ENCODE measurements at regions not wholly inside any gene's neighbourhood (a gene's known extent, or its start where the extent isn't known, plus 50 kb on each side); places are given as distances from the start of the nearest gene placed in this dataset.

GRCh38 chr5:65078331-65078730 is 309.6 kb downstream of the CWC27 start:
- no peak overlapping the region for H3K4me3 ChIP-seq (ENCODE audit: low read depth, low read length)
- TF ChIP-seq, protein P1, sequence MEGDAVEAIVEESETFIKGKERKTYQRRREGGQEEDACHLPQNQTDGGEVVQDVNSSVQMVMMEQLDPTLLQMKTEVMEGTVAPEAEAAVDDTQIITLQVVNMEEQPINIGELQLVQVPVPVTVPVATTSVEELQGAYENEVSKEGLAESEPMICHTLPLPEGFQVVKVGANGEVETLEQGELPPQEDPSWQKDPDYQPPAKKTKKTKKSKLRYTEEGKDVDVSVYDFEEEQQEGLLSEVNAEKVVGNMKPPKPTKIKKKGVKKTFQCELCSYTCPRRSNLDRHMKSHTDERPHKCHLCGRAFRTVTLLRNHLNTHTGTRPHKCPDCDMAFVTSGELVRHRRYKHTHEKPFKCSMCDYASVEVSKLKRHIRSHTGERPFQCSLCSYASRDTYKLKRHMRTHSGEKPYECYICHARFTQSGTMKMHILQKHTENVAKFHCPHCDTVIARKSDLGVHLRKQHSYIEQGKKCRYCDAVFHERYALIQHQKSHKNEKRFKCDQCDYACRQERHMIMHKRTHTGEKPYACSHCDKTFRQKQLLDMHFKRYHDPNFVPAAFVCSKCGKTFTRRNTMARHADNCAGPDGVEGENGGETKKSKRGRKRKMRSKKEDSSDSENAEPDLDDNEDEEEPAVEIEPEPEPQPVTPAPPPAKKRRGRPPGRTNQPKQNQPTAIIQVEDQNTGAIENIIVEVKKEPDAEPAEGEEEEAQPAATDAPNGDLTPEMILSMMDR (IDR thresholded peaks at IDR 0.05; ENCODE audit: control insufficient read depth, extremely low read depth, insufficient read depth), result no peak
- no peak for DNase-seq (ENCODE audit: low read depth)

DNA sequence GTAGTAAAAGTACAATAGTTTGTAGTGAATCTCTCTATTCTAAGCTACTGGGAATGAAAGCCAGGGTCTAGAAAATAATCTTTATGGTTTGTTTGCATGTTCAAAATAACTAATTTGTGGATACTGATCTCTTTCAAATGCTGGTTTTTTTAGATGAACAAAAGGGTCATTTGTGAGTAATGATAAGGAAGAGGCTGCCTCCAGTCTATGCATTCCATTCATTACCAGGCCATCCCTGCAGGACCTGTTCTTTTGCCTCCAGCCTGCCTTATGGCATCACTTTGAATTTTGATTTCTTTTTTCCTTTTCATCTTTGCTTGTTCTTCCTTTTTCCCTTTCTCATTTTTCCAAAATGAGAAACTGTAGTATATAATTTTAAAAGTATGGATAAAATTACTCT is 312.3 kb downstream of the CWC27 start:
- TF ChIP-seq, protein P1 (IDR thresholded peaks at IDR 0.05; ENCODE audit: control insufficient read depth, extremely low read depth, insufficient read depth), result no peak

DNA sequence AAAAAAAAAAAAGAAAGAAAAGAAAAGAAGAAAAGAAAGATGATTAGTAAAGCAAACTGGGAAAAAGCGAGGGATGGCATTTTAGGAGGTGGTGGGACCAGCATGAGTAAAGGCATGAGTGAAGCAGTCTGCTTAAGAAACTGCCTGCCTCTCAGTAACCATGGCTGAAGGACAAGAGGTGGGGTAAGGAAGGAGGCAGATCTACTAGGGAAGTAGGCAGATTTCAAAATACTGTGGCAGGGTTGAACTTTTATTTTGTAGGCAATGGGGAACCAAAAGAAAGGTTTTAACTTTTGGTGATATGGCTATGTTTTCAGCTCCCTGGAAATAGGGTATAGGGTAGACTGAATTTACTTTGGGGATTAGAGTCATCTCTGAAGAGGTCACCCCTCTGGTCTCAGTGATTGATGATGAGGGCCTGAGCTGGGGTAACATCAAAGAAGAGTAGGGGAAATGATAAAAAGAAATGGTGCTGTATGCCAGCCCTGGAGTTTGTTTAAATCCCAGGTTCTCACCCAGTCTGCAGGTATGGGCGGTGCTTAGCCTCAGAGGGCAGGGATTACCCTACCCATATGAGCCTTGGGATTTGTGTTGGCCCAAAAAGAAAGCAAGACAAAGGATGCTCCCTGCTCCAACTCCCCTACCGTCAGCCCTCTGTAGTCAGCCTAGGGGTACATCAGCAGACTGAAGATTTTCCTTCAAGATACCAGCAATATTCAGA is 316.2 kb downstream of the CWC27 start:
- TF ChIP-seq, protein P1 (IDR thresholded peaks at IDR 0.05; ENCODE audit: control insufficient read depth, extremely low read depth, insufficient read depth), result no peak
- H3K4me3 ChIP-seq (ENCODE audit: low read depth, low read length), result no peak overlapping the region
- no peak for DNase-seq (ENCODE audit: low read depth)

More for the DNA sequence above, 312.3 kb downstream of the CWC27 start:
- no peak for DNase-seq (ENCODE audit: low read depth)
- H3K4me3 ChIP-seq (ENCODE audit: low read depth, low read length), result no peak overlapping the region

GRCh38 chr5:65085516-65085850 is 316.8 kb downstream of the CWC27 start:
- no peak overlapping the region for H3K4me3 ChIP-seq (ENCODE audit: low read depth, low read length)
- no peak for DNase-seq (ENCODE audit: low read depth)
- TF ChIP-seq, protein P1 (IDR thresholded peaks at IDR 0.05; ENCODE audit: control insufficient read depth, extremely low read depth, insufficient read depth), result no peak

DNA sequence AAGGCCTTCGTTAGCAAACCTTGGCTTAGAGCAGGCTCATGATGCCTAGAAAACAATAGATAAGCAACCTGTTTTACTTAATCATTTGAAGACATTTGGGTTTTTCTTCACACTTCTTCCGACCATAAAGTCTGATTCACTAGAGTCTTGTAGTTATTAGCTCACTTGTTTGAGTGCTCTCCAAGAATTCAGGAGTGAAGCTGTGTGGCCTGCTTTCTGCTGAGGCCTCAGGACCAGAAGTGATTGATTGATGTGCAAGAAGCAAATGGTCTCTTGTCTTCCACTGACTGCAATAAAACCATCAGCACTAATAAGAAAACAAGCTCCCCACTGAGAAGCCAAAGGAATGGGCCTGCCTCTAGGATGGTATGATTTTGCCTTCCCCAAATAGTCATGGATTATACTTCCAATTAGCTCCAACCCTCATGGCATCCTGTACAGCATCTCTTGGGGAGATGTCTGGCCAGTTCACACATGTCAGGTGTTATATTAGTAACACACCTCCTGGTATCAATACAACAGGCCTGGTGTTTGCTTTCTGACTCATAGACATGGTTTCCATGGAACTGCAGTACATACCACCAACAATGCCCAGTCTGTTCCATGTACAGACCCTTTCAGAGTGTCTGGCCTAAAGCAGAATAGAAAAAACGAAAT is 317.6 kb downstream of the CWC27 start:
- DNase-seq (ENCODE audit: low read depth), result no peak
- TF ChIP-seq, protein P1 (IDR thresholded peaks at IDR 0.05; ENCODE audit: control insufficient read depth, extremely low read depth, insufficient read depth), result no peak
- no peak overlapping the region for H3K4me3 ChIP-seq (ENCODE audit: low read depth, low read length)

DNA sequence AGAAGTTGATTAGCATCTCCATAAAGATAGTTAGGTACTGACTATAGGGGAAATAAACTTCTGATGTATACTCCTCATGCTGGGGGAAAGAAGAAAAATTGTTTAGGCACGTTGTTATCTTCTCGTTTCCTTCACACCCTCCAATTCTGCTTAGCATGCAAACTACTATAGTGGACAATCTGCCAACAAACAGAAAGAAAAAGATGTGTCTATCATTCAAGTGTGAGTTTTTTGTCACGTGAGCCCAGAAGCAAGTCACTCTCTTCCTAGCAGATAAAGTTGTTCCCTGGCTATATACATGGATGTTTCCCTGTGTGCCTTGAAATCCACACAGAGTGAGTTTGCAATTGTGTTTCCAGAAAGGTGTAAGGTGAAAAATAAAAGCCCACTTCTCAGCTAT is 318.4 kb downstream of the CWC27 start:
- no peak for DNase-seq (ENCODE audit: low read depth)
- TF ChIP-seq, protein P1 (IDR thresholded peaks at IDR 0.05; ENCODE audit: control insufficient read depth, extremely low read depth, insufficient read depth), result no peak
- no peak overlapping the region for H3K4me3 ChIP-seq (ENCODE audit: low read depth, low read length)
